ENCODE measurements at regions not wholly inside any gene's neighbourhood (a gene's known extent, or its start where the extent isn't known, plus 50 kb on each side); places are given as distances from the start of the nearest gene placed in this dataset.

GRCh38 chr22:48761546-48761945, 1066.1 kb downstream of the BRD1 start:
- Mint-ChIP-seq H3K4me1 (no peaks in the 10 kb centered on the region), H3K27me3 (ENCODE audit: low read depth in 2 of 2) (peaks cover 7 to 28% of the 10 kb centered on the region in 2 donors), H3K4me3 (no peak overlapping the region), H3K36me3 (no peaks in the 10 kb centered on the region), H3K27ac (no peak overlapping the region), H3K9me3 (no peaks in the 10 kb centered on the region)
- peaks cover 4% of the 10 kb centered on the region for H3K9me3 ChIP-seq (ENCODE audit: control insufficient read depth, insufficient read depth, low read length)
- intact Hi-C loops (cut with micrococcal nuclease) = no loop called here
- TF ChIP-seq CTCF (IDR thresholded peaks at IDR 0.05) = no peak
- DNase-seq (no peak), ATAC-seq (no peak)
- no peak overlapping the region for H3K4me3 ChIP-seq (ENCODE audit: low read length)
- WGBS (ENCODE audit: insufficient coverage) = 87% methylated on average over 14 of the region's 14 CpGs
- no peaks in the 10 kb centered on the region for H3K27me3 ChIP-seq (ENCODE audit: control insufficient read depth, insufficient read depth, low read length)
- H3K36me3 ChIP-seq (ENCODE audit: control insufficient read depth, insufficient read depth, low read length) = no peaks in the 10 kb centered on the region
- H3K27ac ChIP-seq (ENCODE audit: low read length) = no peak overlapping the region
- H3K4me1 ChIP-seq (ENCODE audit: control insufficient read depth, insufficient read depth, low read length) = no peaks in the 10 kb centered on the region

- Mint-ChIP-seq H3K27ac (no peak overlapping the region), H3K4me1 (no peaks in the 10 kb centered on the region), H3K9me3 (no peaks in the 10 kb centered on the region), H3K4me3 (no peak overlapping the region), H3K36me3 (no peaks in the 10 kb centered on the region), H3K27me3 (ENCODE audit: low read depth in 2 of 2) (peaks cover 7 to 28% of the 10 kb centered on the region in 2 donors)
- H3K27me3 ChIP-seq (ENCODE audit: control insufficient read depth, insufficient read depth, low read length) = no peaks in the 10 kb centered on the region
- ATAC-seq = no peak
- intact Hi-C loops (cut with micrococcal nuclease) = no loop called here
- WGBS (ENCODE audit: insufficient coverage) = 78% methylated on average over 18 of the region's 19 CpGs
- H3K4me1 ChIP-seq (ENCODE audit: control insufficient read depth, insufficient read depth, low read length) = no peaks in the 10 kb centered on the region
- no peak overlapping the region for H3K27ac ChIP-seq (ENCODE audit: low read length)
- peaks cover 4% of the 10 kb centered on the region for H3K9me3 ChIP-seq (ENCODE audit: control insufficient read depth, insufficient read depth, low read length)
- no peaks in the 10 kb centered on the region for H3K36me3 ChIP-seq (ENCODE audit: control insufficient read depth, insufficient read depth, low read length)
- no peak for DNase-seq
- TF ChIP-seq CTCF (IDR thresholded peaks at IDR 0.05) = no peak
- no peak overlapping the region for H3K4me3 ChIP-seq (ENCODE audit: low read length)
These were observed 1066.9 kb downstream of the BRD1 start for GRCh38 chr22:48760481-48761390.

GRCh38 chr22:48758881-48759875, 1068.5 kb downstream of the BRD1 start:
- no peak for ATAC-seq
- WGBS (ENCODE audit: insufficient coverage) = 76% methylated on average over 15 of the region's 22 CpGs
- Histone ChIP-seq H3K4me1 (ENCODE audit: control insufficient read depth, insufficient read depth, low read length) (no peaks in the 10 kb centered on the region), H3K9me3 (ENCODE audit: control insufficient read depth, insufficient read depth, low read length) (no peaks in the 10 kb centered on the region), H3K27ac (ENCODE audit: low read length) (no peak overlapping the region), H3K4me3 (ENCODE audit: low read length) (no peak overlapping the region), H3K27me3 (ENCODE audit: control insufficient read depth, insufficient read depth, low read length) (no peaks in the 10 kb centered on the region), H3K36me3 (ENCODE audit: control insufficient read depth, insufficient read depth, low read length) (no peaks in the 10 kb centered on the region)
- TF ChIP-seq CTCF (IDR thresholded peaks at IDR 0.05) = no peak
- Mint-ChIP-seq H3K27ac (no peak overlapping the region), H3K4me1 (no peaks in the 10 kb centered on the region), H3K27me3 (ENCODE audit: low read depth in 2 of 2) (peaks cover 7 to 28% of the 10 kb centered on the region in 2 donors), H3K9me3 (no peaks in the 10 kb centered on the region), H3K36me3 (no peaks in the 10 kb centered on the region), H3K4me3 (no peak overlapping the region)
- intact Hi-C loops (cut with micrococcal nuclease) = no loop called here
- no peak for DNase-seq
